RWPE2 (cell line): ENCODE measurements at regions not wholly inside any gene's neighbourhood (a gene's known extent, or its start where the extent isn't known, plus 50 kb on each side); places are given as distances from the start of the nearest gene placed in this dataset.
"Not testable (repeated sequence)": the region's sequence is repeated elsewhere in the genome, so short reads cannot be mapped to it uniquely, and the experiment has no call there.

ENCODE experiments used
- ATAC-seq: fragments of 200-7000 bp; cut with Tn5 transposase; 3 replicates; pipeline ENCODE4 v1.9.1; 2021; ENCODE audit warnings: low read depth
- DNase-seq: peaks from one replicate; pipeline ENCODE4 v3.0.0-alpha.2; 2020; ENCODE audit warnings: low spot score
- H3K27ac ChIP-seq: fragments of 450-650 bp; 2 replicates; pipeline ENCODE4 v1.5.1; 2017; ENCODE audit warnings: mild to moderate bottlenecking; ENCODE audit not compliant: poor library complexity, severe bottlenecking
- H3K27me3 ChIP-seq: fragments of 250-450 bp; sonication (Bioruptor Pico); 2 replicates; pipeline ENCODE4 v1.5.1; 2021; ENCODE audit warnings: mild to moderate bottlenecking, moderate library complexity; ENCODE audit not compliant: insufficient read depth, poor library complexity, severe bottlenecking
- H3K36me3 ChIP-seq: fragments of 250-450 bp; sonication (Bioruptor Pico); 2 replicates; pipeline ENCODE4 v1.5.1; 2020; ENCODE audit warnings: low read depth, mild to moderate bottlenecking, moderate library complexity
- H3K4me1 ChIP-seq: fragments of 250-450 bp; sonication (Bioruptor Pico); 2 replicates; pipeline ENCODE4 v1.5.1; 2021; ENCODE audit warnings: mild to moderate bottlenecking, moderate library complexity; ENCODE audit not compliant: insufficient read depth, poor library complexity, severe bottlenecking
- H3K4me3 ChIP-seq: fragments of 250-450 bp; sonication (Bioruptor Pico); 2 replicates; pipeline ENCODE4 v1.5.1; 2021; ENCODE audit warnings: mild to moderate bottlenecking, moderate library complexity; ENCODE audit not compliant: severe bottlenecking
- H3K9me3 ChIP-seq: fragments of 250-450 bp; sonication (Bioruptor Pico); 2 replicates; pipeline ENCODE4 v1.5.1; 2021; ENCODE audit warnings: mild to moderate bottlenecking, moderate library complexity; ENCODE audit not compliant: severe bottlenecking
- TF ChIP-seq, protein P1 (sequence below): fragments of 450-650 bp; IDR thresholded peaks from one replicate; pipeline ENCODE4 v1.5.1; 2017; ENCODE audit warnings: mild to moderate bottlenecking, moderate library complexity; ENCODE audit not compliant: poor library complexity, severe bottlenecking

DNA sequence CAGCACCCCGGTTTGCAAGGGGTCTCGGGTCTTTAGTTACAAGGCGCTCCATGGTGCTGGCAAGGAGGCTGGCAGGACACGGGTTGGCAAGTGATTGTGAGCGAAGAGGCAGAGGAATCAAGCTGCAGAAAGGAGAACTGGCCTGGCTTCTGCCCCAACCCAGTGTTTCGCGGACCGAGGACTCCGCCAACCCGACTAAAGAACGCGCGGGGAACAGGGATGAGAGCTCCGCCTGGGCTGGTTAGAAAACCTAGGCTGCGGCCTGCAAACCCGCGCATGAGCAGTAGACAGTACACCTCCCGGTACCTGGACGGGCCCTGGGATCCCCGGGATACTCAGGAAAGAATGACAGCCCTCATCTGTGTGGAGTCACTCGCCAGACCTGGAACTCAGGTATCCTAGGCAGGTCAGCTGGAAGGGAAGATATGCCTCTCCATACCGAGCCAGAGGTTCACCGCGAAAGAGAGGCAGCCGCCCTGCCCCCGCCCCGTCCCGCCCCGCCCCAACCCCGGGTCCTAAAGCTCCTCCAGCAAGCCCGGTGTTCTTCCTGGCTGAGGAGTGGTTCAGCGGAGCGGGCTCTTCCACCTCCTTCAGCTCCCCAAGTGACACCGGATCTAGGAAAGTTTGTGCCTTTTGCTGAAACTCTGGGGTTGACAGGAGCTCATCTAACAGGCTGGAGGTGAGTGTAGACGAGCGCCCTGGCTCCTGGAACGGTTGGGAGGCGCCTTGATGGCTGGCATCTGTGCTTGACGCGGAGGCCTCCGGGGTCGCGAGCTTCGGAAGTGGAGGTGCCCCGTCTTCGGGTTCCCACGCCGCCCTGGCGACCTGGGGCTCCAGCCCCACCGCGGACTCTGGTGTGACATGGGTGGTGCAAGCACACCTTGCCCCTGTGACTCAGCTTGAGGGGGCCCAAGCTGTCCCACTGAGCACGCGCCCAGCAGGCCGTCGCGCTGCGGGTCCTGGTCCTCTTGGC is 1847.3 kb upstream of the DEFB115 start:
- TF ChIP-seq, protein P1, sequence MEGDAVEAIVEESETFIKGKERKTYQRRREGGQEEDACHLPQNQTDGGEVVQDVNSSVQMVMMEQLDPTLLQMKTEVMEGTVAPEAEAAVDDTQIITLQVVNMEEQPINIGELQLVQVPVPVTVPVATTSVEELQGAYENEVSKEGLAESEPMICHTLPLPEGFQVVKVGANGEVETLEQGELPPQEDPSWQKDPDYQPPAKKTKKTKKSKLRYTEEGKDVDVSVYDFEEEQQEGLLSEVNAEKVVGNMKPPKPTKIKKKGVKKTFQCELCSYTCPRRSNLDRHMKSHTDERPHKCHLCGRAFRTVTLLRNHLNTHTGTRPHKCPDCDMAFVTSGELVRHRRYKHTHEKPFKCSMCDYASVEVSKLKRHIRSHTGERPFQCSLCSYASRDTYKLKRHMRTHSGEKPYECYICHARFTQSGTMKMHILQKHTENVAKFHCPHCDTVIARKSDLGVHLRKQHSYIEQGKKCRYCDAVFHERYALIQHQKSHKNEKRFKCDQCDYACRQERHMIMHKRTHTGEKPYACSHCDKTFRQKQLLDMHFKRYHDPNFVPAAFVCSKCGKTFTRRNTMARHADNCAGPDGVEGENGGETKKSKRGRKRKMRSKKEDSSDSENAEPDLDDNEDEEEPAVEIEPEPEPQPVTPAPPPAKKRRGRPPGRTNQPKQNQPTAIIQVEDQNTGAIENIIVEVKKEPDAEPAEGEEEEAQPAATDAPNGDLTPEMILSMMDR, result no peak
- H3K27me3 ChIP-seq, result peaks cover 42% of the 10 kb centered on the region
- peak; percentile 4; the same call in 1 of the 3 replicates for ATAC-seq

DNA sequence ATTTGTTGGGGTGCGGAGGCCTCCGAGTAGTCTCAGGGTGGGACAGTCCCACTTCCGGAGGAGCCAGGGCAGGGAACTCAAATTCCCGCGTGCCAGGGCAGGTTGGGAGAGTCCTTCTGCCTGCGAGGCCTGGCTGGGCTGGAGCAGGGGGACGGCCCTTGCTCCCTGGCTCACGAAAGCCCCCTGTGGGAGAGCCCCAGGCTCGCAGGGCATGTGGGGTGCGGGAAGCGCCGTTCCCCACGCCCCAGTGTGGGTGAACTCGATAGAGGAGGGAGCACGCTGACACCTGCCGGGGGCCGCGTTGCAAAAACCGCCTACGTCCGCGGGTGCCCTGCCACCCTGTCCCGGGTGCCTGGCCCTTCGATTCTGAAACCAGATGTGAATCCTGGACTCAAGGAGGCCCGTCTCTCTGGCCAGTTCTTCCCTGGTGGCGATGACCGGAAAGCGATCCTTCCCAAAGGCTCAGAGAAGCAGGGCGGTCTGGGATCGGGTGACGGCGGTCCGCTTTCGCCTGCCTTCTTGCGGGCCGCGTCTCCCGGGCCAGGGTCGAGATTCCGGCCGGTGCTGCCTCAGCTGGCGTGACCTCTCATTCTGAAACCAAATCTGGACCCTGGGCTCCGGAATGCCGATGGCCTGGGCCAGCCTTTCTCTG is 1846.5 kb upstream of the DEFB115 start:
- TF ChIP-seq, protein P1, result no peak
- no peak overlapping the region for H3K27ac ChIP-seq
- H3K9me3 ChIP-seq, result peaks cover 7% of the 10 kb centered on the region
- no peaks in the 10 kb centered on the region for H3K36me3 ChIP-seq
- DNase-seq (no peak), ATAC-seq (no peak)
- no peak overlapping the region for H3K4me3 ChIP-seq
- peaks cover 42% of the 10 kb centered on the region for H3K27me3 ChIP-seq
- no peaks in the 10 kb centered on the region for H3K4me1 ChIP-seq

More for the DNA sequence above, 1847.3 kb upstream of the DEFB115 start:
- H3K27ac ChIP-seq, result no peak overlapping the region
- H3K9me3 ChIP-seq, result peaks cover 7% of the 10 kb centered on the region
- no peaks in the 10 kb centered on the region for H3K36me3 ChIP-seq
- peak; percentile 86 for DNase-seq
- H3K4me3 ChIP-seq, result no peak overlapping the region
- H3K4me1 ChIP-seq, result no peaks in the 10 kb centered on the region

GRCh38 chr20:29411458-29411820 is 1846.0 kb upstream of the DEFB115 start:
- H3K9me3 ChIP-seq, H3K4me1 ChIP-seq, ATAC-seq, H3K27ac ChIP-seq, DNase-seq, H3K36me3 ChIP-seq, H3K4me3 ChIP-seq: not testable (repeated sequence)
- H3K27me3 ChIP-seq, result peaks cover 42% of the 10 kb centered on the region

DNA sequence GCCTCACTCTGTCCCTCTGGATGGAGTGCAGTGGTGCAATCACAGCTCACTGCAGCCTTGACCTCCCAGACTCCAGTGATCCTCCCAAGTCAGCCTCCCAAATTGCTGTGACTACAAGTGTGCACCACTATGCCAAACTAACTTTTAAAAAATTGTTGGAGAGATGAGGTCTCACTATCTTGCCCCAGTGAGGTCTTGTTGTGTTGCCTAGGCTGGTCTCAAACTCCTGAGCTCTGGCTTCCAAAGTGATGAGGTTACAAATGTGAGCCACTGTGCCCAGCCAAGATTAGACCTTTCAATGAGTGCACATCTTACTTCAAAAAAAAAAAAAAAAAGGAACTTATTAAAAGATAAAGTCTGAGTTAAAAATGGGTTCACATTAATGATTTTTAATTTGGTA is 1838.1 kb upstream of the DEFB115 start:
- no peaks in the 10 kb centered on the region for H3K4me1 ChIP-seq
- H3K36me3 ChIP-seq, result no peaks in the 10 kb centered on the region; the same call in 1 of the 2 replicates
- H3K9me3 ChIP-seq, result peaks cover 2% of the 10 kb centered on the region
- H3K4me3 ChIP-seq, result no peak overlapping the region
- TF ChIP-seq, protein P1, result no peak
- ATAC-seq (no peak), DNase-seq (no peak)
- peaks cover 12% of the 10 kb centered on the region for H3K27me3 ChIP-seq
- H3K27ac ChIP-seq, result no peak overlapping the region

DNA sequence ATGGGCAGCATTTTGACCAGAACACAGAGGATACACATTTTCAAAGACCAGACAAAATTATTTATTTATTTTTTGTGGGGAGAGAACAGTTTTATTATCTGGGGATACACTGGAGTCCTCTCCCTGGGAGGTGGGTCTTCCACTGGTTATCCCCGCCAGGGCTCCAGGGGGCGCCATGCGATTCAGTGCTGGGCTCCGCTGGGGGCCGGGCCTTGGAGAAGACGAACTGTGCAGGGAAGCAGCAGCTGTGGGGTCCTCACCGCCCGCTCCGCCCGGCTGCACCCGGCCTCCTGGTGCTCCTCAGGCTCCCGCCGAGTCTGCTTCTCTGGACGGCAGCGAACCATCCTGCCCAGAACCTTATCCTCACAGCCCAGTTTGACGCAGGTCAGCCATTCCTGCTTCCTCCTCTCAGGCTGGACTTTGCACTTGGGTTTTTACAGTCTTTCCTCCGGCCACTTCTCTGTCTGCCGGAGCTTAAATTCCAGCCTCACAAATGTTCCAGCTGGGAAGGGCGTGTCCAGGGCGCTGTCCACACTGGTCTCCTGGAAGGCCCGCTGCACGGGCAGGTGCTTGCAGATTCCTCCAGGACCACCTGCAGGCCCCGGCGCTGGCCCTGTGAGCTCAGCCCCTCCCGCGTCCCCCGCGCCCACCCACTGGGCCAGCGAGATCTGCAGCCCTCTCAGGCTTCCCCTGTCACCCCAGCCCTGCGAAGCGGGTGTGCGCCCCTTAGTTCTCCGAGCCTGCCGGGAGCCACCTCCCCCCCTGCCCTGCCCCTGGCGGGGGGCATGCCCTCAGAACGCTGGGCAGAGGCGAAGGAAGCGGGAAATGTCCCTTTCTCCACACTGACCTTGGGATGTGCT is 1830.0 kb upstream of the DEFB115 start:
- TF ChIP-seq, protein P1, result no peak
- Histone ChIP-seq H3K4me1 (no peaks in the 10 kb centered on the region), H3K9me3 (no peaks in the 10 kb centered on the region), H3K27me3 (peaks cover 12% of the 10 kb centered on the region), H3K4me3 (no peak overlapping the region), H3K36me3 (no peaks in the 10 kb centered on the region), H3K27ac (no peak overlapping the region)
- DNase-seq, result peak; percentile 75
- no peak for ATAC-seq
